ENCODE measurements at regions not wholly inside any gene's neighbourhood (a gene's known extent, or its start where the extent isn't known, plus 50 kb on each side); places are given as distances from the start of the nearest gene placed in this dataset.
A peak's percentile ranks its signal among the peaks of the same experiment; 100 is the strongest.

DNA sequence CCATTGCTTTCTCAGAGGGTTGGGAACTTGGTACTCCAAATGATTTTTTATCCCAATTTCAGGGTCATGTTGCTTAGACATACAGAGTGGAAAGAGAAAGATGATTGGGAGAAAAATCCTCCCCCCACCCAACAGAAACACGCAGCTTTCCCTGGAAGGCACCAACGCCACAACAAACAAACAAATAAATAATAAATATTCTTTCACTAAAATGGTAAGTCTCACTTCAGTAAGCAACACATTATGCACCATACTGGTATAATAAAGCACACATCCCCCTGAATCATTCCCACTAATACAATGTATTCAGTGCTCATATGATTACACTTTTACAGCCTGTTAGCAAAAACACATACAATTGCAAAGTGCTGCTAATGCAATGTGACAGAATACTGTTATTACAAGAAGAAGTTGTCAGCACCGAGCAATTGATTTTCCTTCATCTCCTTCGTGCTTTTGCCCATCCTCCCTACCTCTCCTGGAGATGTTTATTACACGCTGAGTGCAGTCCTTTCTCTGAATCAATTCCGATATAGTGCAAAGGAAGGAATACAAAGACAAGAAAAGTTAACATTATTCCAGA, 359.9 kb downstream of the TXNL1 start:
- DNase-seq: no peak

DNA sequence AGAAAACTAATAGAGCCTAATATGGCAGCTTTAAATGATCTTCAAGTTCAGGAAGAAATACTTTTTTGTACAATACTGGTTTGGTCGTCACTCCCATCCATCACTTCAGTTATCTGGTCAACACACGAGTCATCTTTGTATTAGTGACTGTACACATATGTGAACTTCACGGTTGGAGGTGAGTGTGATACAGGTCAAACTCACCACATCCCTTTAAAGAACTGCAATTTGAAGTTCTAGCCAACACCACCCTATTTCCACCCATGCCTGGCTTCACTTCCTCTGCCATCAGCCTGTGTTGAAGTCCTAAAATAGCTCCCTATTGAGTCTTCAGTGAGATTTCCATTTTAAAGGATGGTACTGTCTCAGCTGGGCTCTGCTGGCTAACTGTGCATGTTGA, 361.9 kb downstream of the TXNL1 start:
- no peak for DNase-seq

DNA sequence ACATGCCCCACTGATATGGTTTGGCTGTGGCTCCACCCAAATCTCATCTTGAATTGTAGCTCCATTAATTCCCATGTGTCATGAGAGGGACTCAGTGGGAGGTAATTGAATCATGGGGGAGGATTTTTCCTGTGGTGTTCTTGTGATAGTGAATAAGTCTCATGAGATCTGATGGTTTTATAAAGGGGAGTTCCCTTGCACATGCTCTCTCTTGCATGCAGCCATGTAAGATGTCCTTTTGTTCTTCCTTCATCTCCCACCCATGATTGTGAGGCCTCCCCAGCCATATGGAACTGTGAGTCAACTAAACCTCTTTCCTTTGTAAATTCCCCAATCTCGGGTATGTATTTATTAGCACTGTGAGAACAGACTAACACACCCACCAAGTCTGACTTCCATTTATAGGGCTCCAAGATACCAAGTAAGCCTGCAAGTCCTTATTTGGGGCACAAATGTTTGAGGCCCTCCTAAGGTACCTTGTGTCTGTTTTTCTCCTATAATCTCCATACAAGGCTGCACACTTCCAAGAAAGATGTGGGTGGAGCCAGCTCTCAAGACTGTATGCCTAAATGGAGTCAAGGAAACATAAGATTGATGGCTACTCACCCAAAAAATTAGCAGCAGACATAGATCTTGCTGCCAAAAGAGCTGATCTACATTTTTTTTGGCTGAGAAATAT, 364.7 kb downstream of the TXNL1 start:
- DNase-seq: no peak

- no peak for DNase-seq
These were observed 367.6 kb downstream of the TXNL1 start for GRCh38 chr18:56270671-56271250.

- DNase-seq: peak; percentile 5
These were observed 368.4 kb downstream of the TXNL1 start for GRCh38 chr18:56269958-56270357.

DNA sequence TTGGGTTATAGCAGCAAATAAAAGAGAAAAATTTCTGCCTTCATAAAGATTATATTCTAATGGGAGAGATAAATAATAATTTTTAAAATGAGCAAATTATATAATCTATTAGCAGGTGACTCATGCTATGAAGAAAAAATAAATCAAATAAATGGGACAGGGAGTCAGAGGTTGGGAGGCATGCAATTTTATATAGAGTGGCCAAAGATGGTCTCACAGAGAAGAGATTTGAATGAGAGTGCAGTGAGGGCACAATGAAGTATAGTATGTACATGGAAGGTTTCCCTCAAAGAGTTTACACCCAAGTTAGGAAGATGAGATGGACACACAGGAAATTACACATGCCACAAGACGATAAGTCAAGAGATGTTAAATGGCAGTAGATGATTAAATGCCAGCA, 369.4 kb downstream of the TXNL1 start:
- no peak for DNase-seq

DNA sequence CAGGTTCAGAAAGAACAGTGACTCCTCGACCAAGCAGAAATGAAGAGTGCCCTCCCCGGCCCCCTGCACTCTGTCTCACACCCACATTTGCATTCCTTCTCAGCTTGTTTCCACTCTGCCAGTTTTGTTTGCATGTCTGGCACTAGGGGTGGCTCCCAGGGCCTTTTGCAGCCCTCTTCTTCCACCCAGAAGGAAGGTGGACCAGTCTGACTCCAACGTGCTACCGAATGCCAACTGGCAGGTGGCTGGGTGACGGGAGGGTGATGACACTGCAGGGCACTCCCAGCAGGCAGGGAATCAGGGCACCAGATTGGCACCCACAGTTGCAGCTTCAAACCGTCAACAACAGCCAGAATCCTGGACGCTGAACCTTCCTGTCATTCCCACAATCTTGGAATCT, 371.1 kb downstream of the TXNL1 start:
- DNase-seq: no peak

DNA sequence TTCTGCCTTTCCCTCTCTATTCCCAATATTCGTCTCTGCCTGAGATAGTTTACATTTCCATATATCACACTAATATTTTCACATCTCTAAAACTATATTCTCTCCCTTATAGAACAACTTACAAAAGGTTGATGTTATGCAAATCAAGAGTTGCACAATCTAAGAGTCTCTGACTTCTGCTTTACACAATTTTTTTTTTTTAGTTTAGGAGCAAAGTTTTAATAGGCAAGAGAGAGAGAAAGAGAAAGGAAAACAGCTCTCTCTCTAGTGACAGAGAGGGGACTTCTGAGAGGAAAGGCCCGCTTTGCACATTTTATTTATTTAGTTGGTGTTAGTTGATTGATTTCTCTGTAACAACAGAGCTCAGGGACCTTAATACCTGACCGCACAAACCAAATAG, 380.2 kb downstream of the TXNL1 start:
- DNase-seq: no peak

- peak; percentile 36 for DNase-seq
These were observed 381.2 kb downstream of the TXNL1 start for GRCh38 chr18:56257205-56257604.

GRCh38 chr18:56256659-56257058, 381.7 kb downstream of the TXNL1 start:
- DNase-seq: no peak

GRCh38 chr18:56255381-56255780, 383.0 kb downstream of the TXNL1 start:
- no peak for DNase-seq

- DNase-seq: no peak
These were observed 385.9 kb downstream of the TXNL1 start for GRCh38 chr18:56252456-56252855.

- no peak for DNase-seq
These were observed 389.7 kb downstream of the TXNL1 start for GRCh38 chr18:56248610-56249235.

GRCh38 chr18:56246916-56247315, 391.5 kb downstream of the TXNL1 start:
- no peak for DNase-seq

- DNase-seq: peak; percentile 22
These were observed 392.4 kb downstream of the TXNL1 start for GRCh38 chr18:56245866-56246580.

DNA sequence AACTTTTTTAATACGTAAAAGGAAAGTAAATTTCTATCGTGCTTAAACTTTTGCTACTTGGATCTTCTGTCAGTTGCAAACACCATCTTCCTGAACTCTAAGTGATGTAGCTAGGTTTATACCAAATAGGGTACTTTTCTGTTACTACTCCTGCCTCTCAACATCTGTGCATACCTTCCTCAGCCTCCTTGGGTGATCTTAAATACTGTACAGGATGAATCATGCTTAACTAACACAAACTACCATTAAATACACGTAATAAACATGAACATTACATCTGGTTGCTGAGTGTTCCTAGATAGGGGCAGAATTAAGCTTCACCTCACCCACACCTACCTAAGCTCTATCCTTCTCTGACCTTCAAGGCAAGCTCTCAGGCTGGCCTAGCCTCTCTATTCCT, 398.0 kb downstream of the TXNL1 start:
- DNase-seq: no peak

DNA sequence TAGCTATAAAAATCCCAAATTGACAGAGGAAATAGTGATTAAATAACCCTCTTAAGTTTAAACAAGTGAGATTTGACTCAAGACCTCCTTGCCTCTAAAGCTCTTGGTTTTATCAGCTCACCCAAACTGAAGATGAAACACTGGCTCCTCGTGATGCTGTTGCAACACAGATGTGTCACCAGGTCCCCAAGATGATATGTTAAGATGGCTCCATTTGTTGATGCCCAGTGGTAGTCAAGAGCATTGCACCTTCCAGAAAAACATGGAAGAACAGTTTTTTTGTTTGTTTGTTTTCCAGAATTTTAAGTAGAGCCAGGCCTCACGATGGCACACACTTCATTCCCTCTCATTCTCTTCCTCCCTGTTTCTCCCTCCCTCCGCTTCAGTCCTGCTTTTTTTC, 399.8 kb downstream of the TXNL1 start:
- DNase-seq: no peak

GRCh38 chr18:56235481-56236013, 402.8 kb downstream of the TXNL1 start:
- DNase-seq: no peak

DNA sequence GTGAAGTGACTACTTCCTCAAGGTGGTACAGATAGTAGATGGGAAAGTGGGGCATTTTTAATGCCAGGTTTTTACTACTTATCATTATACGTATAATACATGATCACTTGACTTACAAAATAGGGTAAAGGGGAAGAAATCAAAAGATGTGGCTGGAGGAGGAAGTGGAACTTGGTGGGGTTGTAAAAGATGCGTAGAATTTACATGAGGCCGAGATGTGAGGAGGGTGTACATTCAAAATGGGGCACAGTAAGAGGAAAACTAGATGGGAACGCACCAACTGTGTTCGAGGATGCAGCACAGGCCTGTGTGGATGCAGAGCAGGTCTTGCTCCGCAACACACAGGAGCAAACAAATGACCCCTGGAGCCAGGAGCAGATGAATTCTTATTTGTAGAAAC, 403.3 kb downstream of the TXNL1 start:
- DNase-seq: no peak

GRCh38 chr18:56233595-56233994, 404.8 kb downstream of the TXNL1 start:
- peak; percentile 18 for DNase-seq

- DNase-seq: no peak
These were observed 412.4 kb downstream of the TXNL1 start for GRCh38 chr18:56226025-56226424.

- DNase-seq: no peak
These were observed 413.5 kb downstream of the TXNL1 start for GRCh38 chr18:56224669-56225561.
